GM21737 (cell line): ENCODE measurements at regions not wholly inside any gene's neighbourhood (a gene's known extent, or its start where the extent isn't known, plus 50 kb on each side); places are given as distances from the start of the nearest gene placed in this dataset.

Source experiments
- ATAC-seq: cut with Tn5 transposase; IDR thresholded peaks from one replicate; pipeline ENCODE4 v1.9.1; 2021; ENCODE audit warnings: mild to moderate bottlenecking, moderate library complexity; ENCODE audit not compliant: unreplicated experiment

DNA sequence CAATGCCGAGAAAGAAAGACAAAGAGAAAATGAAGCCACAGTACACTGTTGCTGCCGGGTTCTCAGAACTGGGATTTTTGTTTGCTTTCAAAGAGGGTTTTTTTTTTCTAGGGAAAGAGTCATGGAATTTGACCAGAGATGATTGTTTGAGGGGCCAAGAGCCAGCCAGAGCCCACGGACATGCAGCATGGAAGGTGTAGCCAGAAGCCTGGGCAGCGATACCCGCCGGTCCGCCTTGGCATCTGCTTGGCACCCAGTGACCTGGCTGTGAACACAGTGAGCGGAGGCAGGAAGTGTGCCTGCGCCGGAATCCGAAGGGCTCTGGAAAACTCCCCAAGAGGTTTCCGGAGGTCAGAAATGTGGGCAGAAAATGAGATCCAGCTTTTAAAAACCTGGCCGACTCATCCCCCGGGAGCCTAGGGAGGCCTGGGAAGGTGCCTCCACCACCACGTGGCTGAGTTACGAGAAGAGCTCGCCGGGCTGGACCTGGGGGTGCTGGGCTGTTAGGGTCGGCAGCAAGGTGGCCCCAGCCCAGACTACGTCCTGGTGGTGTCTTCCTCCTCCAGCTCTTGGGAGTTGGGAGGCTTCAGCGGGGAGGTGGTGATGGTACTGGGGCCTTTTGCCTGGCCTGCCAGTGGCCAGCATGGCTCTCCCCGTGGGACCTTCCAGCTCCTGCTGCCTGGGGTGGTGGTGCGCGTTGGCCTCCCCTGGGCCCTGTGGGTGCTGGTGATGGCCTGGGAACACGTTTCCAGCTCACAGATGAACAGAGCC, 61.6 kb upstream of the PPARA start:
- ATAC-seq = no peak

DNA sequence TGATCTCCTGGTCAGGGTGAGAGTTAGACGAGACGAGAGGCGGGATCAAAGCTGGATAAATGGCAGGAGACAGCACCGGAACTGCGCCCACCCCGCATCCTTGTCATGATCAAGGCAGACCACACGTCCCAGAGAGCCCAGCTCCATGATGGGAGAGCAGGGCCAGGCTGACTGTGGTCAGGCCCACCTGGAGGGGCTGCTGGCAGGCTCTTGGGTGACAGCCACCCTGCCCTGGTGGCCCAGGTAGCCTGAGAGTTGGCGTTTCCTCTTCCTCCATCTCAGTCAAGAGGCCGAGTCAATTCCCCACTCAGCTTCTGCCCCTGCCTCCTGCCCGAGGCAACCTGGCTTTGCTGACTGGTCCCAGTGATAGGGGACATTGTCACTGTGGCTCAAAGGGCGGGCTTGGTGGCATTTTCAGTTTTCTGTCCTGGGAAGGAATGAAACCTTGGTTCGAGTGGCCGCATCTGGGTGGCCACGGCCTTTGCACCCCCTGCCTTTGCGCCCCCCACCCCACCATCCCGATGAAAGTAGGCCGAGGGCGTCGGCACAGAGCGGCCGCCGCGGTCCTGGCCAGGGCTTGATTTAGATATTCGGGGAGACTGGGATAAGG, 60.8 kb upstream of the PPARA start:
- ATAC-seq = no peak

DNA sequence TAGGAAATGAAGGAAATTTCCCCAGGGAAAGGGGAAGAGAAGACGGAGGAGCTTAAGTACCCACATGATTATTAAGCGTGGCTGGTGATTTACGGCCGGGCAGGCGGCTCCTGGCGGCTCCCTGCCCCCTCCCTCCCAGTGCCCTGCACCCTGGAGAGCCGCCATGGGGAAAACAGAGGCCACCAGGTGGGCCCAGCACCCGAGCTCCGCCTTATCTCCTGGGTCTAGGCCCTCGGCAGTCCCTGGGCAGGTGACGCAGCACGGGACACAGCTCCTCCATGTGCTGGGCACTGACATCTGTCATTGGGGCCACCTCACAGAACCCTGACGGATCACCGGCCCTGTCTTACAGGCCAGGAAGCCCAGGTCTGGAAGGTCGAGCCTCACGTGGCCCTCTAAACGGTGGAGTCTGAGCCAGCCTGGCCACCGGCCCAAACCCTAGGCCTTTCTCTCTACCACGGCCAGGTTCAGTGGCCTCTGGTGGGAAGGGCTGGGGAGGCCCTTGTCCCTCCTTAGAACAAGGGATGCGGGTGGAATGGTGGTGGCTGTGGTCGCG, 60.2 kb upstream of the PPARA start:
- ATAC-seq = no peak

DNA sequence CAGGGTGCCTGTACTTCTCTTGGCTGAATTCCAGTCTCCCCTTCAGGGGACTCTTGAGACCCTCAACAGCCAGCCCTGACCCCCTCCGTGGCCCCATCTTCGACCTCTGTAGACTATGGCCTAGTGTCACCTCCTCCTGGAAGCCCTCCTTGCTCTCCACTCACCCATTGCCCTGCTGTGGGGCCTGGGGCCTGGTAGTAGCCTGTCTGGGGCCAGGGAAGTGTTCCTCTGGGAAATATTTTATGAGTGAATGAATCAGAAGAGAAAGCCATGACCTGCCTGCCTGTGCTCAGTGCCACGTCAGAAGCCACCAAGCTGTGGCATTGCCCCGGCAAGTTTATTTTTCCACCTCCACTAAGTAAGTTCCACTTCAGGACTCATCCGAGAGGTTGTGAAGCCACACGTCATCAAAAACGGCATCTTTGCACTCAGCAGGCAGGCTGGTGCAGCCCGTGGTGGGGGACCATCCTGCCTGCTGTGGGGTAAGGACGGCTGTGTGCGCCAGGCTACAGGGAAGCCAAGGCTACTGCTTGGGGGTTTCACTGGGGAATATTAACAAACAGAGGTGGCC, 59.6 kb upstream of the PPARA start:
- no peak for ATAC-seq

DNA sequence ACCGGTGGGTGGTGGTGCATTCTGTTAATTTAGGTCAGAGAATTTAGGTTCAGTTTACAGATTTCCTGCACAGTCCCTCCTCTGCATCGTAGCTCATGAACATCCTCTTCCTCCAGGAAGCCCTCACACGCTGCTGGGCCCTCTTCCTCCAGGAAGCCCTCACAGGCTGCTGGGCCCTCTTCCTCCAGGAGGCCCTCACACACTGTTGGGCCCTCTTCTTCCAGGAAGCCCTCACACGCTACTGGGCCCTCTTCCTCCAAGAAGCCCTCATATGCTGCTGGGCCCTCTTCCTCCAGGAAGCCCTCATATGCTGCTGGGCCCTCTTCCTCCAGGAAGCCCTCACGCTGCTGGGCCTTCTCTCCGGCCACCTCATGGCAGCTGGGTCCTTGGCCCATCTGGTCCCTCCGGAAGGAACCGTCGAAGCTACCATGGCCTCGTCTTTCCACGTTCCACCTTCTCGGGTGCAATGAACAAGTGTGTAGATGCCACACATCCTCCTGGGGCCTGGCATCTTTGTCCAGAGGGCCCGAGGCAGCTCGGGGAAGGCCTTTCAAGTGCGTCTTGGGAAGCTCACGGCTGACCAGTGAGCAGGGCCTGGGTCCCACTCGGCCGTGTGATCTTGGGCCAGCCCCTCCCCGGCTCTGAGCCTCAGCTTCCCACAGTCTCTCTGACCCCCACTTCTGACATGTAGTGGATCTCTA, 58.9 kb upstream of the PPARA start:
- ATAC-seq = no peak

DNA sequence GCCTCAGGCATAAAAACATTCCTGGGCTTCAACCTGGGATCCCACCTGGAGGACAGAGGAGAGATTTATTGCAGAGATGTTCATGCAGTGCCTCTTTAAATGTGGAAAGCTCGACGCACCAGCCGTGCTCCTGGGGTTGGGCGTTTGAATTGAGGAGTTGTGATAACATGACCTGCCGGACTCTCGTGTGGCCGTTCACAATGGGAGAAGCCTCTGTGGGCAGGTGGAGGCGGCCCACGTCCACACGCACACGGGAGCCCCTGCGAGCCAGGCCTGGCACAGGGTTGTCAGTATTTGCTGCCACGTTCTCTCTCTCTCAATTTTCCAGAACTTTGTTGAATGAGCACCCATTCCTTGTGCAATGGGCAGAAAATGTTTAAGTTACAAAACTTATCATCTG, 58.3 kb upstream of the PPARA start:
- ATAC-seq = no peak

DNA sequence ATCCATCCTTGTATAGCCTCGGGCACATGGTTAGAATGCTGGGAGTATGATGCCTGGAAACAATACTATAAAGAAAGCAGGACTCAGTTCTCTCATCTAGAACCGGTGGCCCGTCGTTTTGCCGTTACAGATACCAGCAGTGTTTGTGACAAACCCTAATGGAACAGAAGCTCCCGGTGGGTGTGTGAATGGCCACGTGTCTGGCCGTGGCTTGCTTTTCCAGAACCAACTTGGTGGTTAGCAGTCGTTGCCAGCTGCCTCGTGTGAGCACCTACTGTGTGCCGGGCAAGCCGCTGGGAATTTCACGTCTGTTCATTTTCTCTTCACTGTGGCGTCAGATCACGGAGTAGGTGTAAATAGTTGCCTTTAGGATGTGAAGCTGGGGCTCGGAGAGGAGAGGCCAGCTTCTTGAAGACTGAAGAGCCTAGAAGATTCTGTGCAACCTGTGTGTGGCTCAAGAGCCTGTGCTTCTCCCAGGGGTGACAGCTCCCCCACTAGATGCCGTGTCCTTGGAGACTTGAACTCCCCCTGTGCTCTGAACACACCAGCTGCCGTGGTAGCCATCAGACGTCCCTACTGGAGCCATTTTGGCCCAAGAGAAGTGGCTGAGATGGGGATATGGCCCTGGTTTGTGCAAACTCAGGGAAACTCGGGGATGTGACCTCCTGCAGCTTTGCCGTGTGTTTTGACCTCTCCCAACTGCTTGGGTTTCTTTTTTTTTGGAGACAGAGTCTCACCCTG, 57.5 kb upstream of the PPARA start:
- no peak for ATAC-seq

DNA sequence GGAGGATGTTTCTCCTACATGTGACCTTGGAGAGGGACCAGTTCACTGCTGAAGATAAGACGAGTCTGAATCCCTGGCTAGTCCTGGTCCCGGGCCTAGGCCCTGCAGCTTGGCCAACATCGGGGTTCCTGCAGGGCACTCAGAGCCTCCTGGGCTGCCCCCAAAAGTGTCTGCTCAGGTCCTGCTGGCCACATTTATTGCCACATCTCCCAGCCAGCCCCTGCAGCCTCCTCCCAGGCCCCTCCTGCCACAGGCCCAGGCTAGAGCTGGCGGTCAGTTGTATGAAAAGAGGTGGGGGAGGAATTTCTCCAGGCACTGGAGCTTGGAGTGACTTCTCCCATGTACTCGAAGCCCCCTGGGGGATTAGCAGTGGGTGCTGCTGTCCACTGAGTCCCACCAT, 56.5 kb upstream of the PPARA start:
- no peak for ATAC-seq

DNA sequence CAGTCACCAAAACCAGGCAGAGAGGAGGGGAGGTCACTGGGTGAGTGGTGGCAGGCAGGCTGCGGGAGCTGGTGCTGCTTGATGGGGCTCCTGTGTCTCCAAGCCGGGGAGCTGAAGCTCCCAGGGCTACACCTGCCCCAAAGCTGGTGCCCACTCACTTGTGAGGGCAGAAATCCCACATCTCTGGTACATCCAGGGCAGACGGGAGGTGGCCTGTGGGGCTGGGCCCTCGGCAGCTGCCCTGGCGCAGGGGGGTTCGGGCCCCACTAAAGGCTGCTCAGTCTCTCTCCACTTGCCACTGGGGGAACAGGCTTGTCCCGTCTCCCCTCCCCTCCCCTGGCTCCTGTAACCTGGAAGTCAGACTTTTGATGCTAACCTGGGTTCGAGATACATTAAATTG, 55.6 kb upstream of the PPARA start:
- no peak for ATAC-seq

DNA sequence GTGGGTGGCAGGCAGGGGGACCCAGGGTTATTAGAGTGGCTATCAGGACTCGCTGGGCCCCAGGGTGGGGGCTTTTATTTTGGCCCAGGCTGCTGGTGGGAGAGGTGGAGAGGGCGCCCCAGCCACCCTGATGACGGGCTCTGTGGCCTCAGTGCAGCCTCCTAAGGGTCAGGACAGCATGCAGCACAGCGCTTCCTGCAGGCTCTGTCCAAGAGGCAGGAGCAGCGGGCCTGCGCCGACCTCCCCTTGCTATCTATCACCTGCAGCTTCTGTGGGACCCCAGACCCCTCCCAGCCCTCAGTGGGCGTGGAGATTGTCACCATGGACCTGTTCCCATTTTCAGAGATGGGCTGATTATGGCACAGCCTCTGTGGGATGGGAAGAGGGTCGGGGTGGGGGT, 54.3 kb upstream of the PPARA start:
- ATAC-seq = no peak

DNA sequence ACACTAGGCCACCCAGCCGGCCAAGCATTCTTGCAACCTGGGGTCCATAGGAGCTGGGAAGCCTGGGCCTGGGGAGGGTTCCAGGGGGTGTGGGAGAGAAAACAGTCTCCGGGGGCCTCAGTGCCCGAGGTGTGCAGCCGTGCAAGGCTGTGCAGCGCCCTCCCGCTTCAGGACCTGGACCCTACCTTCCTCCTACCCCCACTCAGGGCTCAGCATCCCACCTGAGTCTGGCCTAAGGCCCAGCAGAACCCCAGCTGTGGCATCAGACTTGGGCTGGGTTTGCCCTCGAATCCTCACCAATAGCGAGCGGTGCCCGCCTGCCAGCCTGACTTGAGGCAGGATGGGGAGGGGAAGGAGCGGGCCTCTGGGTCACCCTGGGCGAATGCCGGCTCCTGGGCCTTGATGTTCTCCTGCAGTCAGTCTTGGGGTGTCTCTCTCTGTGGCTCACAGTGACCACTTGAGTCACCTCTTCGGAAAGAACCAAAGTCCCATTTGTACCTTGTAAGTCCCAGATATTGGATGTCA, 53.6 kb upstream of the PPARA start:
- ATAC-seq = no peak

DNA sequence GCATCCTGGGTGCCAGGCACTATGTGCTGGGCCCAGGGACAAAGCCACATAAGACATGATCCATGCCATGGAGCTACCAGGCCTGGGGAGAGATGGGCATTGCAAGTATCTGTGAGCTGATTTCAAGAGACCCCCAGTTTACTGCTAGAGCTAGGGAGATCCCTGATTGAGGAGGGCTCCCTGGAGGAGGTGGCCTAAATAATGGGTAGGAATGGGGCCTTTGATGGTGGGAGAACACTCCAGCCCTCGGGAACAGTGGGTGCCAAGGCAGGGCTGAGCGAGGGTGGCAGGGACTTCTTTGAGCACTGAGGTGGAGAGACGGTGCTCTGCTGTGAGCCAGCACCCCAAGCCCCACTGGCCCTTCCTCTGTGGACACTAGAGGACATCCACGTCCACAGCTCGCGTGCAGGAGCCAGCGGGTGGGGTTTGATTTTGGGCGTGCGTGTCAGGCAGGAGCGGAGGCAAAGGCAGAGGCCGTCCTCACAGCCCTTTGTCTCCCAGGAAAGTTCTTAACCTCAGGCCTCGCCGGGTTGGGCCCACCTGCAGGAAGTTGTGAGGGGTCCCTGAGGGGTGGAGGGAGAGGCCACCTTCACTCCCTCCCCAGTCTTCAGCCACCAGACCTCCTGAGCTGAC, 52.9 kb upstream of the PPARA start:
- no peak for ATAC-seq

DNA sequence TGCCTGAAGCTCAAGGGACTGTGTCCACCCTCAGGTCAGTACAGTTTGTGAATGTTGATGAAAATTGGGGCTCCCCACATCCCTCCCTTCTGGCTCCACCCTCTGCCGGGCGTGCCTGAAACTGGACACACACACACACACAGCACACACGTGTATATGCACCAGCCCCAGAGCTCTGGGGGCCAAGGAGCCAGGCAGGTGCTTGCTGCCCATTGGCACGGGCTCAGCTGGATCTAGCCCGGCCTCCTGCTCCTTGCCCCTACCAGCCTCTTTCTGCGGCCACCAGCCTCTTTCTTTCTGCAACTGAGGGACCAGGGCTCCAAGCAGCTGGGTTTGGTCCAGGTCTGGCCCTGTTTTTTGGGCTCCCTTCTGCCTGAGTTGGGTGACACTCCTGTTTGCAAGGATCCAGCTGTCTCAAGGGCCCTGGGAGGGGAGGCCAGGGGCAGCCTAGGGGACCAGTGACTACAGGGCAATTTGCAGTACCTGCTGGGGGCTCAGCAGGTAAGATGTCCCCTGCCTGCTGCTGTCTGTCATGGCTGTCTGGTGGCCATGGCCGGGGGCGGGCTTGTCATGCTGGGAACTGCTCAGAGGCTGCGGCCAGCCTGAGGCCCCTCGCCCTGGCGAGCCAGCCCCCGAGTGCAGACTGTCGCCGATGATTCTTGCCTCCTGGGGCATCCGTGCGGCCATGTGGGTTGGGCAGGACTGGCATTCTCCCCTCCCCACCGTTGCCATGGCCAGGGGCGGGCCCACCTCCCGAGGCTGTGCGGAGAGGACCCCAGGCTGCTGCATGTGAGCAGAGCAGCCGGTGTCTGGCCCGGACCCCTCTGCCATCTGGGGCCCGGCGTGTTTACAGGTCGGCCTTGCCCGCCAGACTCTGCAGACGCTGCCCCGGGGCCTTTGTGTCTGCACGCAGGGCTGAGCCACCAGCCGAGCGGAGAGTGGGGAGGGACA, 51.5 kb upstream of the PPARA start:
- ATAC-seq = no peak

DNA sequence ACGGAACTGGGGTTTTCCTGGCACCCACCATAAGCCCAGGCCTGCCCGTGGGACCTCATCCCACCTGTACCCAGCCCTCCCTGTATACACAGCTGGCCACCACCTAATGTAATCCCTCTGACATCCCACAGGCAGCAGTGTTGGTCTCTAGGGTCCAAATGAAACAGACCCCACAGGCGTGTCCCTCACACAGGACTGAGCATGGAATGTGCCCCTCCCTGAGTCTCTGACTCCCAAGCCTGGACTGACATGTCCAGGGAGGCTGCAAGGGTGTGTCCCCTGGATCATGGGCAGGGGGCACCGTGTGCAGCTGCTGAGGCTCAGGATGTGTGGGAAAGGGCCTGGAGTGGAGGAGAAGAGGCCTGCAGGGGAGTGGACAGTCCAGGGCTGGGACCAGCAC, 50.6 kb upstream of the PPARA start:
- ATAC-seq = no peak

DNA sequence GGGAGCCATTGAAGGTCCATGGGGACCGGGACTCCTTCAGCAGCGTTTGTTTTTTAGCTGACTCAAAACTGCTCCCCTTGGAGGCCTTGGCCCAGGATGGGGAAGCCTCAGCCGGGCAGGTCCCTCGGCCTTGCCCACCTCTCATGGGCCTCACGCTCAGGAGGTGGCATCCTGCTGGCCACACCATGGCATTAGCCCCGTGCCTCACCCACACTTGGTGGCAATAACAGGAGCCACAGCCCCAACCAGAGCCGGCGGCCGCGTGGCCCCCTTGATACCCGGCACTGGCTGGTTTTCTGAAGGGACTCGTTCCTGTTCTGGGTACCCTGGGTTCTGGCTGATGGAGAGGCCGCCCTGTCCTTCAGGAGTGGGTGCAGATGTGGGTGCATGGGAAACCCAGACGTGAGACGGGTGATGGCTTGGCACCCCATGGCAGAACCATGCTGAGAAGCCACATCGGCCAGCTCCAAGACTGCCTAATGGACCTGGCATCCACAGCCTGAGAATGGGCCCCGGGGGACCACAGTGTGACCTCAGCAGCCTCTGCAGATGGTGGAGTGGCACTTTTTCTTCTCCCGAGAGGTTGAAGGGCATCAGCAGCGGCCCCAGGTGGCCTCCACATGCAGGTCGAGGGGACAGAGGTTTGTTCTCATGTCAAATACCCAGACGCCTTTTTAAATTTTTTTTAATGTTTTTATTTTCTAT, 49.8 kb upstream of the PPARA start:
- no peak for ATAC-seq
